GM19043 (cell line): ENCODE measurements at regions not wholly inside any gene's neighbourhood (a gene's known extent, or its start where the extent isn't known, plus 50 kb on each side); places are given as distances from the start of the nearest gene placed in this dataset.
"Not testable (repeated sequence)": the region's sequence is repeated elsewhere in the genome, so short reads cannot be mapped to it uniquely, and the experiment has no call there.

ENCODE experiments used
- ATAC-seq: cut with Tn5 transposase; IDR thresholded peaks from one replicate; pipeline ENCODE4 v1.9.1; 2021; ENCODE audit warnings: low read depth; ENCODE audit not compliant: unreplicated experiment

DNA sequence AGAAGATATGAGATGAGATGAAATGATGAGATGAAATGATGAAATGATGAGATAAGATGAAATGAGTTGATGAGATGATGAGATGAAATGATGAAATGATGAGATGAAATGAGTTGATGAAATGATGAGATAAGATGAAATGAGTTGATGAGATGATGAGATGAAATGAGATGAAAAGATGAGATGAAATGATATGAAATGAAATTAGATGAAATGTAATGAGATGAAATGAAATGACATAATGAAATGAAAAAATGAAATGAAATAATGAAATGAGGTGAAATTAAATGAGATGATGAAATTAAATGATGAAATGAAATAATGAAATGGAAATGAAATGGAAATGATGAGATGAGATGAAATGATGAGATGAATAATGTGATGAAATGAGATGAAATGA is 231.6 kb downstream of the GOLGA6L6 start:
- not testable (repeated sequence) for ATAC-seq

DNA sequence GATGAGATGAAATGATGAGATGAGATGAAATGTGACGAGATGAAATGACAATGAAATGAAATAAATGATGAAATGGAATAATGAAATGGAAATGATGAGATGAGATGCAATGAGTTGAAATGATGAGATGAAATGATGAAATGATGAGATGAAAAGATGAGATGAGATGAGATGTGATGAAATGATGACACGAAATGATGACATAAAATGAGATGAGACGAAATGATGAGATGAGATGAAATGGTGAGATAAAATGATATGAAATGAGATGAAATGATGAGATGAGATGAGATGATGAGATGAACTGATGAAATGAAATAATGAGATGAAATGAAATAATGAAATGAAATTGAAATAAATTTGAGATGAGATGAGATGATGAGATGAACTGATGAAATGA is 232.2 kb downstream of the GOLGA6L6 start:
- not testable (repeated sequence) for ATAC-seq

DNA sequence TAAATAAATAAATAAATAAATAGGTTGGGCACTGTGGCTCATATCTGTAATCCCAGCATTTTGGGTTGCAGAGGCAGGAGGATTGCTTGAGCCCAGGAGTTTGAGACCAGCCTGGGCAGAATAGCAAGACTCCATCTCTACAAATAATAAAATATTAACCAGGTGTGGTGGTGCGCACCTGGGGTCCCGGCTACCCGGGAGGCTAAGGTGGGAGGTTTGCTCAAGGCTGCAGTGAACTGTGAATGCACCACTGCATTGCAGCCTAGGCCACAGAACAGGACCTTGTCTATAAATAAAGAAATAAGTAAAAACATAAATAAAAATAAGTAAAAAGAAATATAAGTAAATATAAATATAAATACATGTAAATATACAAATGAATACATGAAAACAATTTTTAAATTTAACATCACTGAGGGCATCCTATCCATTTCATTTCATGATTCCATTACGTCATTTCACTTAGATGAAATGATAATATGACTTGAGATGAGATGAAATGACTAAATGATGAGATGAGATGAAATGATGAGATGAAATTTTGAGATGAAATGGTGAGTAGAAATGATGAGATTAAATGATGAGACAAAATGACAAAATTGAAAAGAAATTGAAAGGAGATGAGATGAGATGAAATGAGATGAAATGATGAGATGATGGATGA is 233.4 kb downstream of the GOLGA6L6 start:
- ATAC-seq = not testable (repeated sequence)

DNA sequence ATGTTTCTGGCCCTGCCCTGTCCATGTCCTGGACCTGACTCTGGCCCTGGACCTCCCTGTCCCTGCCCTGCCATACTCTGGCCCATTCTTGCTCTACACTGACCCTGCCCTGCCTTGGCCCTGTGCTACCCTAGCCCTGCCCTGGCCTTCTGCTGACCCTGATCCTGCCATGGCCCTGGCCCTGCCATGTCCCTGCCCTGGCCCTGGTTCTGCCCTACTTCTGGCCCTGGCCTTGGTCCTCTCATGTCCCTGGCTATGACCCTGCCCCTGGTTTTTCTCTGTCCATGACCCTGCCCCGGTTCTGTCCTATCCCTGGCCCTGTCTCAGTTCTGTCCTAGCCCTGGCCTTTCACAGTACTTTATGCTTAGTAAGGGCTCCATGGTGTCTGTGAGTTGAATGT is 234.5 kb downstream of the GOLGA6L6 start:
- not testable (repeated sequence) for ATAC-seq

DNA sequence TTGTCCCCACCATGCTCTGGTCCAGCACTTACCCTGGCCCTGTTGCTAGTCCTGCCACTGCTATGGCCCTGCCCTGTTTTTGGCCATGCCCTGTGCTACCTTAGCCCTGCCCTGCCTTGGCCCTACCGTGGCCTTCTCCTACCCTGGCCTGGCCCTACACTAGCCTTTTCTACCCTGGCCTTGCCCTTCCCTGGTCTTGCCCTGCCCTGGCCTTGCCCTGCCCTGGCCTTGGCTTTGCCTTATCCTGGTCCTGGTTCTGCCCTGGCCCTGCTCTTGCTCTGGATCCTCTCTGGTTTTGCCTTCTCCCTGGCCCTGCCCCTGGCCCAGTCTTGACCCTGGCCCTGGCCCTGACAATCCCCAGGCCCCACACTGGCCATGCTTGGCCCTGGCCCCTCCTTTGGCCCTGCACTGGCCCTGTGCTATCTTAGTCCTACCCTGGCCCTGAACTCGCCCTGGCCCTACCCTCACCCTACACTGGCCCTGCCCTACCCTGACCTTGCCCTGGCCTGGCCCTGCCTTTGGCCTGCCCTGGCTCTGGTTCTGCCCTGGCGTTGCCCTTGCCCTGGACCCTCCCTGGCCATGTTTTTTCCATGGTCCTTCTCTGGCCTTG is 235.0 kb downstream of the GOLGA6L6 start:
- ATAC-seq = not testable (repeated sequence)

DNA sequence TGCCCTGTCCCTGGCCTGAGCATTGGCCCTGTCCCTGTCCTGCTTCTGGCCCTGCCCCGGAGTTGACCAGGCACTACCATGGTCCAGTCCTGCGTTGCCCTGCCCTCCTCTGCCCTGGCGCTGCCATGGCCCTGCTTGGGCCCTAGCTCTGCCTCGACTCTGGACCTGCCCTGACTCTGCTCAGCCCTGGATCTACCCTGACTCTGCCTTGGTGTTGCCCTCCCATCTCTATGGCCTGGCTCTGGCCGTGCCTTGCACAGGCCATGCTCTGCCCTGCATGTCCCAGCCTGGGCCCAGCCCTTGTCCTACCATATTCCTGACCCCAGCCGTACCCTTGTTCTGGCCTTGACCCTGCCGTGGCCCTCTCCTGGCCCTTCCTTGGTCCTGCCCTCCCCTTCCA is 235.7 kb downstream of the GOLGA6L6 start:
- ATAC-seq = not testable (repeated sequence)

DNA sequence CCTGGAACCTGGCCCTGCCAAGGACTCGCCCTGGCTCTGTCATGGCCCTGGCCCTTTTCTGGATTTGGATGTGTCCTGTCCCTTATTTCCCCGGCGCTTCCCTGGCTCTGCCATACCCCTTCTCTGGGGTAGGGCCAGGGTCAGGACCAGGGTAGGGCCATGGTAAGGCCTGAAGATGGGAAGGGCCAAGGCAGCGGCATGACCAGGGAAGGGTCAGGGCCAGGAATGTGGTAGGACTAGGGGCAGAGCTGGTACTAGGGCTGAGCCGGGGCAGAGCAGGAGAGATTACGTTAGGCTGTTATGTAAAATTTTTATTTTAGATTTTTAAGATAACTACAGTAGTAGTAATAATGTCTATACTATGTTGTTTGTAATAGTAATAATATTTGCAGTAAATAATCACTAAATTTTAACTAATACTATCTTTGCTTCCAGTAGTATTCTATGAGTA is 236.6 kb downstream of the GOLGA6L6 start:
- ATAC-seq = not testable (repeated sequence)

DNA sequence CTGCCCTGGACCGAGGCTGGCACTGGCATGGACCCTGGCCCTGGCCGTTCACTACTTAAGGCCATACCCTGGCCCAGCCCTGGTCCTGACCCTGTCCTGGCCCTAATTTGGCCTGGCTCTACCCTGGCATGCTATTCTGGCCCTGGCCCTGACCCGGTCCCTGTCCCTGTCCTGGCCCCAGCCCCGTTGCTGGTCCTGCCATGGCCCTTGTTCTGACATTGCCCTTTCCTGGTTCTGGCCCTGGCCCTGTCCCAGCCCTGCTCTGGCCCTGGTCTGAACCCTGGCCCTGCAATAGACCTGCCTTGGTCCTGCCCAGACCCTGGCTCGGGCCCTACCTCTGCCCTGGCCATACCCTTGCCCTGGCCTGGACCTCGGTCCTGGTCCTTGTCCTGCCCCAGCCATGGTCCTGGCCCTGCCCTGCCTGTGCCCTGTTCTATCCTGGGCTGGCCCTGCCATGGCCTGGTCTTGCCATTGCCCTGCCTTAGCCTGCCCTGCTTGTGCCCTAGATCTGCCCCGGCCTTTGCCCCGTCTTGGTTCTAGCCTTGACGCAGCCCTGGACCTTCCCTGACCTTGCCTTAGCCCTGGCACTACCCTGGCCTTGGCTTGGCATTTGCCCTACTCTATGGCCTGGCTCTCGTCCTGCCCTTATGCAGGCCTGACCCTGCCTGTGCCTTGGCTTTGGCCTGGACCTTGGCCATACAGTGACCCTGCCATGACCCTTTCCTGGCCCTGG is 237.2 kb downstream of the GOLGA6L6 start:
- not testable (repeated sequence) for ATAC-seq

DNA sequence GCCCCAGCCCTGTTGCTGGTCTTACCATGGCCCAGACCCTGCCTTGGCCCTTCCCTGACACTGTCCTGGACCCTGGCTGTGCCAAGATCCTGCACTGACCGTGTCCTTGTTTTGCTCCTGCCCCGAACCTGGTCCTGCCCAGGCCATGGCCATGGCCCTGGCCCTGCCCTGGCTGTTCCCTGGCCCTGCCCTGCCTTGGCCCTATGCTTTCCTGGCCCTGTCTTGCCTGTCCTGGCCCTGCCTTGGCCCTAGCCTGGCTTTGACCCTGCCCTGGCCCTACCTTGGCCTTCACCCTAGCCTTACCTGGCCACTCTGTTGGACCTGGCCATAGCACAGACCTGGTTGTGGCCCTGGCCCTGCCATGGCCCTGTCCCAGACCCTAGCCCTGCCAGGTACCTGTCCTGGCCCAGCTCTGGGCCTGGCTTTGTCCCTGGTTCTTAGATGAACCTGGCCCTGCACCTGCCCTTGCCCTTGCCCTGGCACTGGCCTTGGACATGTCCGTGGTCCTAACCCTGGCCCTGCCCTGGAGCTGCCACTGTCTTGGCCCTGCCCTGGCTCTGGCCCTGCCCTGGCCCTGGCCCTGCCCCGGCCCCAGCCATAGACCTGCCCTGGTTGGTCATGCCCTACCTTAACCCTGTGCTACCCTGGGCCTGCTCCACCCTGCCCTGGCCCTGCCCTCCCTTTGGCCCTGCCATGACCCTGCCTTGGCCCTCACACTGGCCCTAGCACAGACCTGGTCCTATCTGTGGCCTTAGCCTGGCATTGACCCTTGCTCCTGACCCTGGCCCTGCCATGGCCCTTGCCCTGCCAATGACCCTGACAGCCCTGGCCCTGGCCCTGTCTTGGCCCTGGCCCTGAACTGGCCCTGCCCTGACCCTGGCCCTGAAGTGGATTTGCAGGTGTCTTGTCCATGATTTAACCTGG is 238.1 kb downstream of the GOLGA6L6 start:
- not testable (repeated sequence) for ATAC-seq

DNA sequence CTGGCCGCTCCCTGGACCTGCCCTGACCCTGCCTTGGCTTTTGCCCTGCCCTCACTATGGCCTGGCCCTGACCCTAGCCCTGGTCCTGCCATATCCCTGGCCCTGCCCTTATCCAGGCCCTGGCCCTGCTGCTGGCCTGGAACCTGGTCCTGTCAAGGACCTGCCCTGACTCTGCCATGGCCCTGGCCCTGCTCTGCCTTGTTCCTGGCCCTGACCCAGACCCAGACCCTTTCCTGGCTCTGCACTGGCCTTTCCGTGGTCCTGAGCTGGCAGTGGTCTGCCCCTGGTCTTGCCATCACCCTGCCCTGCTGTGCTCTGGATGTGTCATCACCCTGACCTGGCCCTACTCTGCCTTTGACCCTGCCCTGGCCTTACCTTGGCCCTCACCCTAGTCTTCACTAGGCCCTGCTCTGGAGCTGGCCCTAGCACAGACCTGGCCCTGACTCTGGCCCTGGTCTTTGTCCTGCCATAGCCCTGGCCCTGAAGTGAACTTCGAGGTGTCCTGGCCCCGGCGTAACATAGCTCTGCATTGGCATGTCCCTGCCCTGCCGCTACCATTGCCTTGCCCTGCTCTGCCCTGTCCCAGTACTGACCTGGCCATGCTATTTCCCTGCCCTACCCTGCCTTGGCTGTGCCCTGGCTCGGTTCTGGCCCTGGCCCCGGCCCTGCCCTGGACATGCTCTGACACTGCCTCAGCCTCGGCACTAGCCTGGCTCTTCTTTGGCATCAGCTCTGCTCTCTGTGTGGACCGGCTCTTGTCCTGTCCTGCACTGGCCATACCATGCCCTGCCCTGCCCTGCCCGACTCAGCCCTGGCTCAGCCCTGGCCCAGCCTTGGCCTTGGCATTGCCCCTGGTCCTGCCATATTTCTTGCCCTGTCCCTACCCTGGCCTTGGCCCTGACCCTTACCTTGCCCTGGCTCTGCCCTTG is 239.2 kb downstream of the GOLGA6L6 start:
- ATAC-seq = not testable (repeated sequence)

DNA sequence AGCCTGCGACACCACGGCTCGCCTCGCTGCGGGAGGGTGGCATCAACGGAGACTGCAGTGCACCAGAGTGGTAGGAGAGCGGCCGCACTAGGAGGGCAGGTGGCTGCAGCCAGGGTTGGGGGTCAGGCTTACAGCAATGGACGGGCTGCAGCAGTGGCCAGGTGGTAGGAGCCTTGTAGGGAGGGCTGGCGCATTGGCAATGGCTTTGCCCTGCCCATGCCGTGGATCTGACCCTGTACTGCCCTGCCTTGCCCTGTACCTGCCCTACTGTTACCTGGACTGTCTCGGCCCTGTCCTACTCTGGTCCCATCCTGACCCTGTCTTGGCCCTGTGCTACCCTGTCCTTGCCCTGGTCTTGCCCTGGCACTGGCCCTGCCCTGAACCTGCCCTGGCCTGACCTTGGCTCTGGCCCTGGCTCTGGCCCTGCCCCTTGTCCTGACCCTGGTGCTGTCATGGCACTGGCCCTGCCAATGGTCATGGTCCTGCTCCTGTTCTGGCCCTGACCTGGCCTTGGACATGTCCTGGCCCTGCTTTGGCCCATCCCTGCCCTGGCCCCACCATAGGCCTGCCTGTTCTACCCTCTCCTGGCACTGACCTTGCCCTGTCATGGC is 240.0 kb downstream of the GOLGA6L6 start:
- not testable (repeated sequence) for ATAC-seq

DNA sequence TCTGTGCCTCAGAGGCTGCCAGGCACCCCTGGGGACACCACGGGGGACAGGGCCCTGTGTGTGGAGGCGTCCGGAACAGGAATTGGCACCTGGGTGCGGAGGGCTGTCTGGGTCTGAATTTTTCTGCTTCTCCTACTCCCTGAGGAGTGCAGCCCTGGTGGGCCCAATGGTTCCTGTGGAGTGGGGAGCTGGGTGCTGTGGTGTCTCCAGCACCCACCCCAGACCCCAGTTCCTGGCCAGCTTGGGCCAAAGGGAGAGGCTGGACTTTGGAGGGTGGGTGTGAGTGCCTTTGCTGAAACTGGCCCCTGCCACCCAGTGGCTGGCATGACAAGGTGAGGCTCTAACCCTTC is 240.6 kb downstream of the GOLGA6L6 start:
- not testable (repeated sequence) for ATAC-seq

DNA sequence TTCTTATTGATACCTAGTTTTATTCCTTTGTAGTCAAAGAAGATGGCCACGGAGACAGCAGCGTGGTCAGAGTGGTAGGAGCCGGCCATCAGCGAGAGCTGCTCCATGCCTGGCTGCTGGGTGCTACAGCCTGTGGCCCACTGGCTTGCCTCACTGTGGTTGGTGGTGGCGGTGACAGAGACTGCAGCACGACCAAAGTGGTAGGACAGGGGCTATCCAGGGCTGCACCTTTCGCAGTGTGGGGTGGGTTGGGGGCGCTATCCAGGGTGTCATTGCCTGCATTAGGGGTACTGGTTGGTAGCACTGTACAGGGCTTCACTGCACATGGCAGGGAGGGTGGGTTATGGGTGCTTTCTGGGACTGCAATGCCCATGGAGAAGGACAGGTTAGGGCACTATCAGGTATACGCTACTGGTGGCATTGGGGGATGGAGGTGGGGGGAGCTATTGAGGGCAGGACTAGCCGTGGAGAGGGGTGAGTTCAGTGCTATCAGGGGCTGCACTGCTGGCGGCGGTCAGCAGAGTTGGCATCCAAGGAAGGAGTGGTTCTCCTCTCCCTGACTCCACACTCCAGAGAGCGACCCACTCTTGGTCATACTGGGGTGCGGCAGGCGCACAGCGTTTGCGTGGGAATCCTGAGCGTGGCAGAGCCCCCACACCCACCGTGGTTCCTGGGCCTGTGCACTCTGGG is 241.1 kb downstream of the GOLGA6L6 start:
- not testable (repeated sequence) for ATAC-seq

DNA sequence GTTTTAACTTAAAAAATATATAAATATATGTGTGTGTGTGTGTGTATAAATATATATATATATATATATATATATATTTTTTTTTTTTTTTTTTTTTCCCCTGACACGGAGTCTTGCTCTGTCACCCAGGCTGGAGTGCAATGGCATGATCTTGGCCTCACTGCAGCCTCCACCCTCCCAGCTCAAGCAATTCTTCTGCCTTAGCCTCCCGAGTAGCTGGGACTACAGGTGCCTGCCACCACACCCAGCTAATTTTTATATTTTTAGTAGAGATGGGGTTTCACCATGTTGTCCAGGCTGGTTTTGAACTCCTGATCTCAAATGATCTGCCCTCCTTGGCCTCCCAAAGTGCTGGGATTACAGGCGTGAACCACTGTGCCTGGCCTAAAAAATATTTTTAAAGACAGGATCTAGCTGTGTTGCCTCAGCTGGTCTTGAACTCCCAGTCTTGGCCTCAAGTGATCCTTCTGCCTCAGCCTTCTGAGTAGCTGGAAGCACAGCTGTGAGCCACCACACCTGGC is 243.9 kb downstream of the GOLGA6L6 start:
- ATAC-seq = not testable (repeated sequence)

DNA sequence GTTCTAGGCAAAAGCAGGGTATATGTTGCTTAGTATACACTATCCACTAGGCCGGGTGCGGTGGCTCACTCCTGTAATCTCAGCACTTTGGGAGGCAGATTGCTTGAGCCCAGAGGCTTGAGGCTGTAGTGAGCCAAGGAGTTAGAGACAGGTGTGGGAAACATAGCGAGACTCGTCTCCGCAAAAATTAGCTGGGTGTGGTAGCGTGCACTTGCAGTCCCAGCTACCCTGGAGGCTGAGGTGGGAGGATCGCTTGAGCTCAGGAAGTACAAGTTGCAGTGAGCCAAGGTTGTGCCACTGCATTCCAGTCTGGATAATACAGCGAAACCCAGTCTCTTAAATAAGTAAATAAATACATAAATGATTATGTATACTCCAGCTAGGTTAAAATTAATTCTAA is 245.3 kb downstream of the GOLGA6L6 start:
- ATAC-seq = not testable (repeated sequence)

DNA sequence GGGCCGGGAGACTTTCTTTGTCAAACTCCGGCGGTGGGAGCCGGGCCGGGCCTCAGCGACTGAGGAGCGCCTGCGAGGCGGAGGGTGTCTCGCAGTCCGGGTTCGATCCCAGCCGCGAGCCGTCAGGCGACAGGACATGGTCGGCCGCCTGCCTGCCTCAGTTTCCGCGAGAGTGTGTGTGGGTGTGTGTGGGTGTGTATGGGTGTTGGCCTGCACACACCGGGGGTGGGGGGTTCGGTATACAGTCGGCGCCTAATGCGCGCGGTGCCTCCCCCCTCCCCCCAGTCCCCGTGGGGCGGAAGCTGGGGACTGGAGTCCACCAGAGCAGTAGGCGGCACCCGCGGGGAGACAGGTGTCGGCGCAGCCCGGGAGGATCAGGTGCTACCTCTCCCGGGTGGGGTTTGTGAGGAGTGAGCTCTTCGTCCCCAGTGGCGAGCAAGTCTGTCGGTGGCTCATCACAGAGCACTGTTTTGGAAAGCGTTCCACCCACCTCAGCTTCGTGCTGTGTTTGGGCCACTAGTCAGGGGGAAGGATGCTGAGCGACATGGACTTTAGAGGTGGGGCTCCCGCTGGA is 246.3 kb downstream of the GOLGA6L6 start:
- no peak for ATAC-seq

DNA sequence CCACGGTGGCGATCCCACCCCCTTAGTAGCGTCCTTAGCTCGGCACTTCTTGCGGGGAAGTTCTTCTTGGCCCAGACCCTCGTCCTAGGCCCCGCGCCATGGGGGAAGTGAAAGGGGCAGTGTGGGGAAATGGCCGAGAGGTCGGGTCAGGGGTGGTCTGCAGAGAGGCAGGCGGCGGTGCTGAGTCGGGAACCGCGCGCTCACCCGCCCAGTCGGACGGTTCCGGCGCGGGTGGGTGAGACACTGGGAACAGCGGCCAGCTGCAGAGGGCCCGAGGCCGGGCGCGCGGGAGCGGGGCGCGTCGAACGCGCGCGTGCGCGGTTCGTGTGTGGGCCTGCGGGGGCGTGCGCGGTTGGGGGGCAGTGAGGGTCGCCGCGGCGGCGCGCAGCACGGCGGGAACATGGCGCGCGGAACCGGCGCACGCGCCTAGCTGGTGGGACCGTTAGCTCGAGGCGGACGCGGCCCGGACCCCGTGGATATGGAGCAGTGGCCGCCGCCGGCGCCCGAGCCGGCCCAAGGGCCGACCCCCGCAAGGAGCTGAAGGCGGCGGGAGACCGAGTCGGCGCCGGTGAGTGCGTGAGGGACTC is 246.9 kb downstream of the GOLGA6L6 start:
- no peak for ATAC-seq
